GM21381 (cell line): ENCODE measurements at regions not wholly inside any gene's neighbourhood (a gene's known extent, or its start where the extent isn't known, plus 50 kb on each side); places are given as distances from the start of the nearest gene placed in this dataset.
"Not testable (repeated sequence)": the region's sequence is repeated elsewhere in the genome, so short reads cannot be mapped to it uniquely, and the experiment has no call there.

Experiments used
- ATAC-seq: cut with Tn5 transposase; IDR thresholded peaks from one replicate; pipeline ENCODE4 v1.9.1; 2021; ENCODE audit warnings: mild to moderate bottlenecking, moderate library complexity; ENCODE audit not compliant: unreplicated experiment

GRCh38 chr12:87585882-87586557, 443.2 kb downstream of the C12orf50 start:
- no peak for ATAC-seq

DNA sequence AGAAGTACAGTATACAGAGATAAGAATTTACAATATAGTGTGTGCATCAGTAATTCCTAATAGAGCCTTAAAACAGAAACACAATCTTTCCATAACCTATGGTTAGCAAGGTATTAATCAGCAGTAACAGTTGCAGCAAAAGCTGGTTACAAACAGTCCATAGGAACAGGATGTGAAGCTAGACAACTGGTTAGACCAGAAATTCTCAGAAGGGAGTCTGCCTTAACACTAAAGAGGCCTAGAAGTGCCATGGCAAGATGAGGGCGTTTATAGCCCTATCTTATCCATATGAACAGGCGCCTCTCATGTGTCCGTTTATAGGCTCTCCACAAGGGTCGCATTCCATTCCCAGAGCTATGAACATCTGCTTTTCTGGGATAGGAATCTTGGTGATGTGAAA, 450.1 kb downstream of the C12orf50 start:
- not testable (repeated sequence) for ATAC-seq

- no peak for ATAC-seq
These were observed 453.3 kb downstream of the C12orf50 start for GRCh38 chr12:87575906-87576305.

- not testable (repeated sequence) for ATAC-seq
These were observed 462.3 kb downstream of the C12orf50 start for GRCh38 chr12:87566918-87567317.

GRCh38 chr12:87556985-87557384, 472.2 kb downstream of the C12orf50 start:
- no peak for ATAC-seq

GRCh38 chr12:87531213-87531612, 498.0 kb downstream of the C12orf50 start:
- ATAC-seq: not testable (repeated sequence)

DNA sequence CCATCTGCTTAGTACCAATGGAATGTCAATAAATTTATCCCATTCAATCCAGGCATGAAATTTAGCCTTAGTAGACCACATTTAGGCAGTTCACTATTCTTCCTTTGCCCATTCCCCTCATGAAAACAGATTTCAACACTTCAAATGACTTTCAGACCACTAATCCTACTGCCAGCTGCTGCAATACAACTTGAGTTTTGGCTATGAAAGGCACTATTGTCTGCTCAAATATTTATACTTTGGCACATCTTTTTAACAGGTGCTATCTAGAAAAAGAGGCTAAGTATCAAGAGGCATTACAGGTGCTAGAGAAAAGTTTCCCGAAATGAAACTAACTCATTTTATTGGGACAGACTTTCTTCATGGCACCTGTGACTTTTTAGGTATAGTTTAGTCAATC, 499.8 kb downstream of the C12orf50 start:
- ATAC-seq: no peak

GRCh38 chr12:87520968-87521367, 508.2 kb downstream of the C12orf50 start:
- ATAC-seq: no peak

DNA sequence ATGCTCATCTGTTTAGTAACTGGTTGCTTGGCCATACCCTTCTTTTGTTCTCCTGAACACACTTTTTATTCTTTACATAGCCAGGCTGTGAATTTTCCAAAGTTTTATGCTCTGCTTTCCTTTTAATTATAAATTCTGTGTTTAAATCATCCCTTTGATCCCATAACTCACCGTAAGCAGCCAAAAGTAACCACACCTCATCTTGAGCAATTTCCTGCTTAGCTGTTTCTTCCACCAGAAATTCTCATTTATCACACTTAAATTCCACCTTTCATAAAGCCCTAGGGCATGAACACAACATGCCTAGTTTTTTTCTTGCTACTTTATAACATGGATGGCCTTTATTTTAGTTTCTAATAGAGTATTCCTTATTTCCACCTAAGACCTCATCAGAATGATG, 510.7 kb downstream of the C12orf50 start:
- ATAC-seq: no peak

GRCh38 chr12:87518036-87518435, 511.2 kb downstream of the C12orf50 start:
- ATAC-seq: no peak

DNA sequence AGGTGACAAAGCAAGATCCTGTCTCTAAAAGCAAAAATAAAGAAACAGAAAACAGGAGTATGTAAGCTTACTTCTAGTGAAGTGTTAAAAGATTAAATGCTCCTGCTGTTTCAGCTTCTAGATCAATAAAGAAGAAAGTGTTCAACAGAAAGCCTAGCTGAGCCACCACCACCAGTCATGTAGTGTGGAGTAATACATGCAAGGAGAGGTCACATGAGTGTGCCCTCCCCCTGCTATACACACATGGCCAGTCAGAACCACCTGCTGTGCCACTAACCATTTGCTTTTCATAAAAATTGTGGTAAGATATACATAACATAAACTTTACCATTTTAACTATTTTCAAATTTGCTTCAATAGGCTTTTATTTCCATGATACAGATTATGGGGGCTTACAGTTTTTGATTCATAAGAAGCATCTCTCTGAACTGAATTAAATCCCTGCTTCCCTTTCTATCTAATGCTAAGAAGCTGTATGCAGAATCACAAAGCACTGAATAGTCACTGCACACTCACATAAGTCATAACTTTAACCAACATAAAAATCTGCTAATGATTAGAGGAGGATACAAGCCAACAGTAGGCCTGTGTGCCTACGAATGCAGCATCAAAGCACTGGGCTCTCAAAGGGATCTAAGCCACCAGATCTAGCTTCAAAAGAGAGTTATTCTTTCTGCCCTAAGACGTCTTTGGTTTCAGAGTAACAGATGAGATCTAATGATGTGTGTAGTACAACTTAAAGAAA, 515.5 kb downstream of the C12orf50 start:
- ATAC-seq: no peak

- no peak for ATAC-seq
These were observed 517.8 kb downstream of the C12orf50 start for GRCh38 chr12:87511371-87511770.

- ATAC-seq: no peak
These were observed 519.9 kb downstream of the C12orf50 start for GRCh38 chr12:87509237-87509820.

DNA sequence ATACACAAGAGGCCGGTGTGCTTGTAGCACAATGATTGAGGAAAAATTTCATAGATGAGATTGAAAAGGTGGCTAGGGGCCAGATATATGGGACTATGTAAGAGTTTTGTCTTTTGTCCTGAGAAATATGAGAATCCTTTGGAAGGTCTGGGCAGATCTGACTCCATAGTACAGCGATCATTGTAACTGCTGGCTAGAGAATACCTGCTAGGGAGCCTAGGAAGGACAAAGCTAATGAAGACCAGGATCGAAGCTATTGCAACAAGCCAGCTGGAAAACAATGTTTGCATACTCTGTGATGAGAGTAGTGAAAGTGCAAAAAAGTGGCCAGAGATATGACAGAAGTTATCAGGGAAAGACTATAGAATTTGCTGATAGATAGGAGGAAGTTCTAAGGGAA, 537.6 kb downstream of the C12orf50 start:
- ATAC-seq: no peak

GRCh38 chr12:87491089-87491488, 538.1 kb downstream of the C12orf50 start:
- ATAC-seq: no peak

- no peak for ATAC-seq
These were observed 559.9 kb downstream of the C12orf50 start for GRCh38 chr12:87469295-87469694.

DNA sequence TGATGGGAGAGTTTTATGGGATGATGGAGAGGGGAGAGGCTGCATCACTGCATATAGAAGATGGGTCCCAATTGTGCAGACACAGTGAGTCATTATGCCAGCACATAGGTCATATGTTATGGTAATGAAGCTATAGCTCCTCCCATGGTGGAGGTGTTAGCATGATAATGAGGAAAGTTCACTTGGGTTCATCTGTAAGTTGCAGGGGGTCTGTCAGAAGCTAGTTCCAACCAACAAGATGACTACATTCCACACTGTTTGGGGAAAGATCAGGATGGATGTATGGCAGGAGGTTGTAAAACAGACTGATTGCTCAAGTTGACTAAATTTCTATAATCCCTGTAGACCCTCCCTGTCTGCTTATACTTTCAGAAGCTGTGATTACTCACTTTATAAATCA, 561.3 kb downstream of the C12orf50 start:
- no peak for ATAC-seq

- ATAC-seq: no peak
These were observed 564.6 kb downstream of the C12orf50 start for GRCh38 chr12:87464565-87464964.

- ATAC-seq: no peak
These were observed 585.2 kb downstream of the C12orf50 start for GRCh38 chr12:87444039-87444438.

DNA sequence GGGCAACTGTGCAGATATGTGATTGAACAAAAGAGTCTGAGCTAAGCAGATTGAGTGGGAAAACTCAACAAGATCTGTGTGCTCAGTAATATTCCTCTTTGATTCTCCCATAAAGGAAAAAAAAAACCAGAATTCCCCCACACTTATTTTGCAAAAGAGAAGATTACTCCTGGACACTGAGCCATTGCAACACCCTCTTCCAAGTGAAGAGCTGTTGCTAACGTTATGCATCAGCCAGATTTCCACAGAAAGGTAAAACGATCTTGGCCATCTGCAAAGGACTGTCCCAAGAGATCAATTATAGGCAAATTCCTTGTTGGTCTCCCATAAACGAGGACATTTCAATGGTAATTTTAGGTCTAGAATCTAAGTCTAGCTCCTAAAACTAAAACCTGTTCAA, 587.7 kb downstream of the C12orf50 start:
- ATAC-seq: no peak

DNA sequence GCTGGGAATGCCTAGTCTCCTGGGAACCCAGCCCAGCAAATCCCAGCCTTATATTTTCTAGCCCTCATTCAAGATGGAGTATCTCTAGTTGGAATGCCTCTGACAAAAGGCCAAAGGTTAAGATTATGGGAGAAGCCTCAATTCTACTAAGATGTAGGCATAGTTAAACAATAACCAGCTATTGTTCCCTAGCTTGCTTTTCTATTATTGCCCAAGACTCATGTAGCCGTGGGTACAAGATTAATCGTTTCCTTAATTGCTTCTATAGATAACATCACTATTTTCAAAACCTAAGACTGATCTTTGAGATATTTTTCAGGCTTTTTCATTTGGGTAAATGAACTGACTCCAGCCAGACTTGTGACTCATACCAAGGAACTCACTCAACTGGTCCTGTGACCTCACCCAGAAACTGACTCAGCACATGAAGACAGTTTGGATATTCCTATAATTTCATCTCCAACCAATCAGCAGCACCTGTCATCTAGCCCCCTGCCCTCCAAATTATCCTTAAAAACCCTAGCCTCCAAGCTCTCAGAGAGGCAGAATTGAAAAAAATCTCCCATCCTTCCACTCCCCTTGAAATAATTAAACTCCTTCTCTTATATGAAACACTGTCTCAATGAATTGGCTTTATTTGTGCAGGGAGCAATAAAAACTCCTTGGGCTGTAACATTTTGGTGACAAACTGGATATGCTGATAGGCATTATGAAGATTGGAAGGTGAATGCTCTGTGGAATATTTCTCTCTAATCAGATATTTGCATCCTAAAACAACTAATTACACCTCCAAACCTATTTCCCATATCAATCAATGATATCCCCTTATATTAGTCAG, 589.0 kb downstream of the C12orf50 start:
- ATAC-seq: no peak
